CD14-positive monocyte (primary cell): ENCODE measurements at regions not wholly inside any gene's neighbourhood (a gene's known extent, or its start where the extent isn't known, plus 50 kb on each side); places are given as distances from the start of the nearest gene placed in this dataset.
A peak's percentile ranks its signal among the peaks of the same experiment; 100 is the strongest.

Experiments used
- DNase-seq, 3 donors: peaks; one replicate each; pipeline ENCODE4 v3.0.0-alpha.2; 2011 to 2022
- H2AFZ ChIP-seq: 2 replicates; pipeline ENCODE4 v1.6.0; 2012; ENCODE audit warnings: mild to moderate bottlenecking, low read depth, low read length, inconsistent platforms; ENCODE audit not compliant: insufficient read depth, poor library complexity, severe bottlenecking
- H3K27ac ChIP-seq, 2 donors: 1 replicate in 1 of 2; 2 replicates in 1 of 2; pipeline ENCODE4 v1.5.1; 2012 to 2013; ENCODE audit warnings: low read length in 2 of 2, control low read depth in 1 of 2, inconsistent platforms in 1 of 2, low read depth in 1 of 2, mild to moderate bottlenecking in 1 of 2
- H3K27me3 ChIP-seq, 2 donors: one replicate each; pipeline versions ENCODE4 v1.6.0 to v1.6.1; 2011 to 2013; ENCODE audit warnings: low read length in 2 of 2; ENCODE audit not compliant: control insufficient read depth in 2 of 2, insufficient read depth in 2 of 2
- H3K36me3 ChIP-seq, 2 donors: replicated peaks in 1 of 2; 1 replicate in 1 of 2; 2 replicates in 1 of 2; pipeline versions ENCODE4 v1.5.1 to v1.6.1; 2012 to 2013; ENCODE audit warnings: low read length in 2 of 2, control low read depth in 1 of 2, inconsistent platforms in 1 of 2, mild to moderate bottlenecking in 1 of 2; ENCODE audit not compliant: insufficient read depth in 2 of 2, control insufficient read depth in 1 of 2
- H3K4me1 ChIP-seq, 2 donors: 1 replicate in 1 of 2; 2 replicates in 1 of 2; pipeline versions ENCODE4 v1.5.1 to v1.6.1; 2012 to 2013; ENCODE audit warnings: low read length in 2 of 2, control low read depth in 1 of 2, inconsistent platforms in 1 of 2, mild to moderate bottlenecking in 1 of 2, moderate library complexity in 1 of 2; ENCODE audit not compliant: insufficient read depth in 2 of 2, control insufficient read depth in 1 of 2
- H3K4me2 ChIP-seq: replicated peaks from 2 replicates; pipeline ENCODE3; 2012; ENCODE audit warnings: low read length, moderate library complexity, mild to moderate bottlenecking; ENCODE audit not compliant: poor library complexity, severe bottlenecking; ENCODE audit errors: extremely low read depth
- H3K4me3 ChIP-seq, 3 experiments: fragments of 200-600 bp in 1 of 3; sonication (generic) in 1 of 3; replicated peaks in 1 of 3; 1 replicate in 2 of 3; 2 replicates in 1 of 3; pipeline ENCODE4 v1.5.1; 2011 to 2013; ENCODE audit warnings: low read length in 3 of 3, mild to moderate bottlenecking in 3 of 3, control low read depth in 2 of 3, low read depth in 2 of 3, inconsistent platforms in 1 of 3, moderate library complexity in 1 of 3
- H3K79me2 ChIP-seq: 2 replicates; pipeline ENCODE4 v1.6.0; 2012; ENCODE audit warnings: mild to moderate bottlenecking, control low read depth, inconsistent platforms, low read length, moderate library complexity; ENCODE audit not compliant: insufficient read depth
- H3K9ac ChIP-seq: 2 replicates; pipeline ENCODE4 v1.6.0; 2017; ENCODE audit warnings: low read length, mild to moderate bottlenecking; ENCODE audit not compliant: insufficient read depth, poor library complexity, severe bottlenecking
- H3K9me3 ChIP-seq, 2 donors: replicated peaks in 1 of 2; 1 replicate in 1 of 2; 2 replicates in 1 of 2; pipeline versions ENCODE4 v1.5.1 to v1.6.1; 2012 to 2013; ENCODE audit warnings: low read length in 2 of 2, control low read depth in 1 of 2; ENCODE audit not compliant: control insufficient read depth in 1 of 2, insufficient read depth in 1 of 2
- H4K20me1 ChIP-seq: 2 replicates; pipeline ENCODE4 v1.6.0; 2012; ENCODE audit warnings: mild to moderate bottlenecking, low read length, control low read depth, moderate library complexity; ENCODE audit not compliant: insufficient read depth
- H3K27ac Mint-ChIP-seq, 7 donors: one replicate each; pipeline ENCODE4 v1.8.0; 2020; ENCODE audit warnings: mild to moderate bottlenecking in 7 of 7, mixed read lengths in 7 of 7, moderate library complexity in 6 of 7, inconsistent platforms in 2 of 7
- H3K27me3 Mint-ChIP-seq, 3 donors: one replicate each; pipeline ENCODE4 v1.8.0; 2021 to 2022; ENCODE audit warnings: low read depth in 3 of 3, mild to moderate bottlenecking in 3 of 3, mixed read lengths in 3 of 3, moderate library complexity in 3 of 3, inconsistent platforms in 1 of 3
- H3K36me3 Mint-ChIP-seq, 2 donors: one replicate each; pipeline ENCODE4 v1.8.0; 2020; ENCODE audit warnings: mixed read lengths in 2 of 2, inconsistent platforms in 1 of 2, mild to moderate bottlenecking in 1 of 2
- H3K4me1 Mint-ChIP-seq: one replicate; pipeline ENCODE4 v1.8.0; 2020; ENCODE audit warnings: mild to moderate bottlenecking, mixed read lengths
- H3K4me3 Mint-ChIP-seq, 2 donors: one replicate each; pipeline ENCODE4 v1.8.0; 2020; ENCODE audit warnings: mild to moderate bottlenecking in 2 of 2, mixed read lengths in 2 of 2, moderate library complexity in 1 of 2
- H3K9me3 Mint-ChIP-seq, 7 donors: one replicate each; pipeline ENCODE4 v1.8.0; 2020 to 2022; ENCODE audit warnings: mixed read lengths in 7 of 7, mild to moderate bottlenecking in 6 of 7, moderate library complexity in 6 of 7, inconsistent platforms in 2 of 7
- intact Hi-C, 2 donors: fragments of 100-400 bp; cut with micrococcal nuclease; formaldehyde crosslinking; loops; one replicate each; pipeline versions ENCODE4 v1.15.0 to v1.15.1; 2023
- TF ChIP-seq, protein P1 (sequence below): fragments of 200-600 bp; IDR thresholded peaks from one replicate; pipeline ENCODE4 v1.8.0; 2022; ENCODE audit warnings: antibody characterized with exemption, mild to moderate bottlenecking

DNA sequence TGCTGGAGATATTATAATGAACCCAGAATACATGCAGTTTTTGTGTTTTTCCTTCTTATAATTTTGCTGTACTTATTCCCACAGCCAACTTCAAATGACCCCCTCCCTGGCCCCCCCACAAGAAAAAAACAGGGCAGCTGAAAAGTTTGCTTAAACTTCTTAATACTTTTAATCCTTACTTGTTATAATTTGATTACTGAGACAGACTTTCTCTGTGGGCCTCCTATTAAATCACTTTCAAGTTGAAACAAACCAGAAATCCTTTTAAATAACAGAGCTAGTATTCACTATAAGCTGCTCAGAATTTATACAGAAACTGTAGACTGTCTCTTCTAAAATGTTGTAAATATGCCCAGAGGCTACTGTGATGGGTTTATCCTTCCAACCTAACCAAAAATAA is 106.3 kb downstream of the CENPW start:
- intact Hi-C loops = no loop called here
- no peak for DNase-seq
- Mint-ChIP-seq H3K36me3 (no peaks in the 10 kb centered on the region), H3K4me1 (no peaks in the 10 kb centered on the region), H3K4me3 (no peak overlapping the region), H3K27ac (no peak overlapping the region), H3K9me3 (peaks cover 0 to 2% (median 0%) of the 10 kb centered on the region in 7 donors), H3K27me3 (peaks cover 0 to 2% (median 1%) of the 10 kb centered on the region in 3 donors)
- H3K27ac ChIP-seq = no peak overlapping the region
- no peak overlapping the region for H3K4me3 ChIP-seq
- no peak overlapping the region for H3K9ac ChIP-seq
- TF ChIP-seq, protein P1, sequence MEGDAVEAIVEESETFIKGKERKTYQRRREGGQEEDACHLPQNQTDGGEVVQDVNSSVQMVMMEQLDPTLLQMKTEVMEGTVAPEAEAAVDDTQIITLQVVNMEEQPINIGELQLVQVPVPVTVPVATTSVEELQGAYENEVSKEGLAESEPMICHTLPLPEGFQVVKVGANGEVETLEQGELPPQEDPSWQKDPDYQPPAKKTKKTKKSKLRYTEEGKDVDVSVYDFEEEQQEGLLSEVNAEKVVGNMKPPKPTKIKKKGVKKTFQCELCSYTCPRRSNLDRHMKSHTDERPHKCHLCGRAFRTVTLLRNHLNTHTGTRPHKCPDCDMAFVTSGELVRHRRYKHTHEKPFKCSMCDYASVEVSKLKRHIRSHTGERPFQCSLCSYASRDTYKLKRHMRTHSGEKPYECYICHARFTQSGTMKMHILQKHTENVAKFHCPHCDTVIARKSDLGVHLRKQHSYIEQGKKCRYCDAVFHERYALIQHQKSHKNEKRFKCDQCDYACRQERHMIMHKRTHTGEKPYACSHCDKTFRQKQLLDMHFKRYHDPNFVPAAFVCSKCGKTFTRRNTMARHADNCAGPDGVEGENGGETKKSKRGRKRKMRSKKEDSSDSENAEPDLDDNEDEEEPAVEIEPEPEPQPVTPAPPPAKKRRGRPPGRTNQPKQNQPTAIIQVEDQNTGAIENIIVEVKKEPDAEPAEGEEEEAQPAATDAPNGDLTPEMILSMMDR = no peak
- H3K27me3 ChIP-seq = no peaks in the 10 kb centered on the region
- no peaks in the 10 kb centered on the region for H4K20me1 ChIP-seq
- no peaks in the 10 kb centered on the region for H3K4me1 ChIP-seq
- no peaks in the 10 kb centered on the region for H3K9me3 ChIP-seq
- no peak overlapping the region for H3K4me2 ChIP-seq
- H3K36me3 ChIP-seq = no peaks in the 10 kb centered on the region
- no peaks in the 10 kb centered on the region for H3K79me2 ChIP-seq
- no peak overlapping the region for H2AFZ ChIP-seq

DNA sequence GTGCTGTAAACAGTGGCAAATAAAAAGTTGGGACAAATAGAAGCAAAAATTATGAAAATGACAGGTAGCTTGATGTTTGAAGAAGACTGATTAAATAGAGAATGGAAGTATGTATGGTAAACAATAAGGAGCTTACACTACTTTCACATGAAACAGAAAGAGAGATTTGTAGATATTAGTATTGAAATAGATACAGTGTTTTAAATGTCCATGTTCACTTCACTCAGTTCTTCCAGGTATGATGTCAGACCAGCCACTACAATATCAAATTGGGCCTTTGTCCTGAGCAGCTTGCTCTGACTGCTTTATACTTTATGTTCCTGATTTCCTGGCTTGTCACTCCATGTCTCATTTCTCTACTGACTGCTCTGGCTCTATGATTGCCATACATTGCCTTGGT is 107.5 kb downstream of the CENPW start:
- Histone ChIP-seq H4K20me1 (no peaks in the 10 kb centered on the region), H3K9ac (no peak overlapping the region), H2AFZ (no peak overlapping the region), H3K27me3 (no peaks in the 10 kb centered on the region), H3K79me2 (no peaks in the 10 kb centered on the region), H3K4me1 (no peaks in the 10 kb centered on the region), H3K9me3 (no peaks in the 10 kb centered on the region), H3K4me3 (no peak overlapping the region), H3K27ac (no peak overlapping the region), H3K4me2 (no peak overlapping the region), H3K36me3 (no peaks in the 10 kb centered on the region)
- intact Hi-C loops = no loop called here
- H3K27me3 Mint-ChIP-seq = peaks cover 0 to 2% (median 1%) of the 10 kb centered on the region in 3 donors
- no peak overlapping the region for H3K4me3 Mint-ChIP-seq
- peak overlapping the region in 1 of 7 donors; percentile 68 for H3K27ac Mint-ChIP-seq
- no peaks in the 10 kb centered on the region for H3K36me3 Mint-ChIP-seq
- peaks cover 0 to 2% (median 0%) of the 10 kb centered on the region in 7 donors for H3K9me3 Mint-ChIP-seq
- H3K4me1 Mint-ChIP-seq = no peaks in the 10 kb centered on the region
- TF ChIP-seq, protein P1 = no peak
- DNase-seq = no peak
